Neural progenitor cell (in vitro differentiated cells): ENCODE measurements at regions not wholly inside any gene's neighbourhood (a gene's known extent, or its start where the extent isn't known, plus 50 kb on each side); places are given as distances from the start of the nearest gene placed in this dataset.

Experiments used
- CTCF ChIP-seq: fragments of 200-600 bp; sonication (generic); IDR thresholded peaks from 2 replicates; pipeline ENCODE4 v1.5.1; 2017; ENCODE audit warnings: antibody characterized with exemption, mild to moderate bottlenecking
- EZH2 ChIP-seq: fragments of 200-600 bp; sonication (generic); IDR thresholded peaks from 2 replicates; pipeline ENCODE4 v1.6.1; 2017; ENCODE audit warnings: antibody characterized with exemption, mild to moderate bottlenecking, moderate library complexity
- EZH2phosphoT487 ChIP-seq: fragments of 200-600 bp; sonication (generic); IDR thresholded peaks from 2 replicates; pipeline ENCODE4 v1.6.1; 2017; ENCODE audit warnings: antibody characterized with exemption

- no peak for TF ChIP-seq CTCF
- TF ChIP-seq EZH2: no peak
- no peak for TF ChIP-seq EZH2phosphoT487
These were observed 173.2 kb upstream of the ELL2 start for GRCh38 chr5:96134886-96135285.
